Inferior parietal cortex (tissue), 1 donor: ENCODE measurements at regions not wholly inside any gene's neighbourhood (a gene's known extent, or its start where the extent isn't known, plus 50 kb on each side); places are given as distances from the start of the nearest gene placed in this dataset.

Experiments used
- DNase-seq: peaks from one replicate; pipeline ENCODE4 v3.0.0-alpha.2; 2016; ENCODE audit errors: extremely low spot score

DNA sequence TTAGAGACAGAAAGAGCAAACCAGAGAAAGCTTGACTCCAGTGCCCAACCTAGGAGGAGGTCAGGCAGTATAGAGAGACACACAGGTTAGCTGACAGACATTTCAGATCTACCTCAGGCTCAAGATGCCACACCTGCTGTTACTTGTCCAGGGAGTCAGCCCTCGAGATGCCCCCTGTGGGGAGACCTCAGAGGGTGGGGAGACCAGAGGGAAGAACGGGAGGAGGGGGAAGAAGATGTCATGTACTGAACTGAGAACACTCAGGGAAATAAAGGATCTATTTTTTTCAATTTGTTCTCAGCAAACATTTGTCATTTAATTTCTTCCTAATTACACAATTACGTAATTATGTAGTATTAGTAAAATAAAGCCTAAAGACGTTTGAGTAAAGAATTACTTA is 196.3 kb upstream of the CADM1 start:
- DNase-seq = no peak

- DNase-seq = no peak
These were observed 195.5 kb upstream of the CADM1 start for GRCh38 chr11:115699733-115700132.

DNA sequence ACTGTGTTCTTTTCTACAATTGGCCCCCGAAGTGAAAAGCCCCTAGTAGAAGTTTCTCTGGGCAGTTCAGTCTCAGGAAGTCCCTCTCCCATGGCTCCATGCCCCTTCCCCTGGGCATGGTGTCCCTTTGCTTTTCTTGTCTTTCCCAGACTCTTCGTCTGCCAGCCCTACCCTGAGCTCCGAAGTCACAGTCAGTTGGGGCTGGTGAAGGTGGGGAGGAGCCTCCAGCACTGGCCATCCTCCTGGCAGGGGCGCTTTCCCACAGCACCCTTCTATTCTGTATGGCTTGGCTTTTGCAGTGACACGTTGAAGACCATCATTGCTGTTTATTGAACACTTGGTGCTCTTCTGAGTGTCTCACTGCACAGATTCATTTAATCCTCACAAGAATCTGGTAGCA is 195.1 kb upstream of the CADM1 start:
- no peak for DNase-seq

DNA sequence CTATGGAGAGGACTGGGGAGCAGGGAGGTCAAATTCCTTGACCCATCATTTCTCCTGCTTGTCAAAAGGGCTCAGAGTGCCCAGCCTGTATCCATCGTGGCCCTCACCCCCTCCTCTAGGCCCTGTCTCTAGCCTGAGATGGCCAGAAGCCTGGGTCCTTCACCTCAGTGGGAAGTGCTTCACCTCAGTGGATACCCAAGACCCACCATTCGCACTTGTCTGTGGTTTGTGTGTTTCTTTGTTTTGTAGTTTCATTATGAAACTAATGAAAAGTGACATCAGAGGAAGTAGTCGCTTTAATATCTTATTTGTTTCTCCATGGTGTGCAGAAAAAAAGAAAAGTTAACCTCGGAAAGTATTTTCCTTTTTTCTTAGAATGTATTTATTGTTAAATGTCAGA is 194.0 kb upstream of the CADM1 start:
- no peak for DNase-seq

DNA sequence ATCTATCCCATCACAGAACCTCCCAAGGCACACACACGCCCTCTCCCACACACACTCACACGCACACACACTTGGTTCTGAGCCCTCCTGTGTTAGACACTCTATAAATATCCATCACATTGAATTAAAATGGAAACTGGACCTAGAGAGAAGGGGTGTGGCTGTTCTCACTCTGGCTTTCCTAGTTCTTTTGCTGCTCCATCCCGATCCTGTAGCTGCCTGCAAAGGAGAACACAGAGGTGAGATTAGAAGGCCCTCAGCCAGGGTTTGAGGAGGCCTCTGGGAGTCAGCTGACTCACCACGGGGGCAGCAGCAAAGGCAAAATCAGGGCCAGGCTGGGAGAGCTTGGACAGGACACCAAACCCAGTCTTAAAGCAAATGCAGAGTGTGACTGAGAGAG is 192.3 kb upstream of the CADM1 start:
- no peak for DNase-seq

DNA sequence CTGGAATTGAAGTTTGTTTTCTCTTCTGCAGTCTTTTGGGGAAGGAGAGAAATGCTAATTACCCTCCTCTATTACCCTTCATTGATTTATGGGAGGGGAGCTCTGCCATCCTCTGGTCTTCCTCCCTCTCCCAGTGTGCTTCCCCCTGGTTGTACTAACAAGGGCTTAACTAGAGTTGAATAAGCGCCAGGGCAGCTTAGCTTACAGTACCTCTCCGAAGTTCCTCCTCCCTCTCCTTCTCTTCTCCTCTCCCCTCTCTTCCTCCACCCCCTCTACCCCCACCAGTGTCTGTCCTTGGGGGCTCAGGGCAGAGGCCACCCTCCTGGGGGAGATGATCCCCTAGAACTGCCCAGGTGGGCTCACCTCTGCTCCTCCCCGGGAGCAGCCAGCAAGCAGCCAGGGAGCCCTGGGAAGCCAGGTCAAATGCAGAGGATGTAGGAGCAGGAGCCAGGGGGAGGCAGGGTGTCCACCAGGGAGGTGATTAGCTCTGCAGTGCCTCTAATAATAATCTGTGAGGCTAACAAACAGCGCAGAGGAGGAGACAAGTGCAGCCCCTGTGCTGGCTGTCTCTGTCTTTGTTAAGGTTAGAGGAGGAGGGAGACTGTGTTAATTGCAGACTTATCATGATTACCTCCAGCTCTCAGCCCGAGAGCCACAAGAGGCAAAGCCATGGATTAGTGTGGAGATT is 191.6 kb upstream of the CADM1 start:
- no peak for DNase-seq

DNA sequence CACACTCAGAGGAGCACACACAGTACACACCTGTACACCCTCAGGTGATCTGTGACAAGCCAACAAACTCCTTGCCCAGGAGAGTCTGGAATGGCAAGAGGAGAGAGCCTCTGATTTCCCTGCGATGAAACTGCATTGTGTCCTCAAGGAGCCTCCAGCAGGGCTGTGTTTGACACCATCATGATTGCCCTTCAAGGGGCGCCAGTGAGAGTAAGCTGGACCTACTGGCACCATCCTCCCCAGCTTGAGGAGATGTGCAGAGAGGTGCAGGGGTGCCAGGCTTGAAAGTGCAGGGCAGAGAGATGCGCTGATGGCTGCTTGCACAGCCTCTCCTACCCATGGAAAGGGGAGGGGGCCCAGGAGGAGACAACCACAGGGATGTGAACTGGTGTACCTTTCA is 188.8 kb upstream of the CADM1 start:
- no peak for DNase-seq

- no peak for DNase-seq
These were observed 186.8 kb upstream of the CADM1 start for GRCh38 chr11:115691030-115691429.

DNA sequence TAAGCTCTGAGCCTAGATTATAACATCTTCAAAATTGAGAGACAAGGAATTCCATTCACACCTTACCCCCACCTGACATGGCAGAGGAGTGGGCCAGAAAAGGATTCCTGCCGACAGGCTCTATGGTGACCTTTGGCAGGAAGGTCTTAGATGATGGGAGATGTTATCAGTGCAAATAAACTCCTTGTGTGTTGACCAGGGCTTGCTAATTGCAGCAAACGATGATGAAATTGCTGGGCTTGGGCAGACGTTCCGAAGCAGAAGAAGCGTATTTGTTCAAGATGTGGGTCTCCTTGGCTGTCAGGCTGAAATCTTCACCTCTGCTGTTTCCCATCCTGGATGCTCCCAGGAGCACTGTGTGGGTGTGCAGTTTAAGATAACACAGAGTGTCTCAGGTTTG is 183.7 kb upstream of the CADM1 start:
- DNase-seq = no peak

DNA sequence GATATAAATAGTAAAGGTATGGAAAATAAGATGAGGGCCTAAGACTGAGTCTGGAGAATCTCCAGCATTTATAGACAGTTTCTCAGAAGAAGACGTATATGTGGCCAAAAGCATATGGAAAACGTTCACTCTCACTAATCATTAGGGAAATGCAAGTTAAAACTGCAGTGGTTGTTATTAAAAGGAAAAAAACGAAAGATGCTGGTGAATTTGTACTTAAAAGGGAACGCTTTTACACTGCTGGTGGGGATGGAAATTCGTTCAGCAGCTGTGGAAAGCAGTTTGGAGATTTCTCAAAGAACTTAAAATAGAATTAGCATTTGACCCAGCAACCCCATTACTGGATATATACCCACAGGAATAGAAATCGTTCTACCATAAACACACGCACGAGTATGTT is 180.5 kb upstream of the CADM1 start:
- DNase-seq = no peak

- DNase-seq = no peak
These were observed 179.9 kb upstream of the CADM1 start for GRCh38 chr11:115684135-115684534.

- no peak for DNase-seq
These were observed 178.7 kb upstream of the CADM1 start for GRCh38 chr11:115682888-115683287.

- DNase-seq = no peak
These were observed 177.9 kb upstream of the CADM1 start for GRCh38 chr11:115682101-115682500.

DNA sequence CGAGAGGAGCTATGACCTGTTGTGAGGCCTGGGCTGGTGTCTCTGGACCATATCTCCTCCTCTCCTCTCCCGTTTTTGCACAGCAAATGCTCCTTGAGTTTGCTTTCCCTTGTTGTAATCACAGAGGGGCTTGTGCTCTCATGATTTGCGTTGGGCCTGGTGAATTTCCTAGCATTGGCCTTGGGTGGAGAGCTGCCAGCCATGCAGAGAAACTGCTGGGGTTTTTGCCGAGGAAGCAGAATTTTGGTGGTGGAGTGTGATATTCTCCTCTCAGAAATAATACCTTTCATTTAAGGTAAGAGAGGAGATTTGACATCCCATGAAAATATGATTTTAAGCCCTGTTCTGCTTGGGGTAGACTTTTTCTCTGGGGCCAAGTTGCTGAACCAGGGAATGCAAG is 175.7 kb upstream of the CADM1 start:
- no peak for DNase-seq

DNA sequence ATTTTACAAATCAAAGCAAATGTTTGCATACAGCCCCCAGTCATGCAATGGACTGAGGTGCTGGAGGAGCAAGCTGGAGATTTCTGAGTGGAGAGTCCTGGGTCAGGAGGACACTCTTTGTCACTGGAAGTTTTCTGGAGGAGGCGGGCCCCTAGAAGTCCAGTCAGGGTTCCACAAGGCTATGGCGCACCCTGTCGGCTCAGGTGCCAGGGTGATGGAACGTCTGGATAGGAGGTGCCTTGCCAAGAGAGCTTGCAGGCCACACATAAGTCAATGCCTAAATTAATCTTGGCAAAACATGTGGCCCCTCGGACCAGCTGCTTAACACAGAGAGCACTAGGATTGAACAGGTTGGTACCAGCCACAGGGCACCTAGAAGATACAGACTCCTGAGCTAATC is 174.7 kb upstream of the CADM1 start:
- no peak for DNase-seq

- DNase-seq = no peak
These were observed 173.0 kb upstream of the CADM1 start for GRCh38 chr11:115677190-115677589.

- no peak for DNase-seq
These were observed 172.6 kb upstream of the CADM1 start for GRCh38 chr11:115676768-115677167.

- DNase-seq = no peak
These were observed 172.0 kb upstream of the CADM1 start for GRCh38 chr11:115676206-115676605.

- DNase-seq = no peak
These were observed 170.8 kb upstream of the CADM1 start for GRCh38 chr11:115674937-115675544.

DNA sequence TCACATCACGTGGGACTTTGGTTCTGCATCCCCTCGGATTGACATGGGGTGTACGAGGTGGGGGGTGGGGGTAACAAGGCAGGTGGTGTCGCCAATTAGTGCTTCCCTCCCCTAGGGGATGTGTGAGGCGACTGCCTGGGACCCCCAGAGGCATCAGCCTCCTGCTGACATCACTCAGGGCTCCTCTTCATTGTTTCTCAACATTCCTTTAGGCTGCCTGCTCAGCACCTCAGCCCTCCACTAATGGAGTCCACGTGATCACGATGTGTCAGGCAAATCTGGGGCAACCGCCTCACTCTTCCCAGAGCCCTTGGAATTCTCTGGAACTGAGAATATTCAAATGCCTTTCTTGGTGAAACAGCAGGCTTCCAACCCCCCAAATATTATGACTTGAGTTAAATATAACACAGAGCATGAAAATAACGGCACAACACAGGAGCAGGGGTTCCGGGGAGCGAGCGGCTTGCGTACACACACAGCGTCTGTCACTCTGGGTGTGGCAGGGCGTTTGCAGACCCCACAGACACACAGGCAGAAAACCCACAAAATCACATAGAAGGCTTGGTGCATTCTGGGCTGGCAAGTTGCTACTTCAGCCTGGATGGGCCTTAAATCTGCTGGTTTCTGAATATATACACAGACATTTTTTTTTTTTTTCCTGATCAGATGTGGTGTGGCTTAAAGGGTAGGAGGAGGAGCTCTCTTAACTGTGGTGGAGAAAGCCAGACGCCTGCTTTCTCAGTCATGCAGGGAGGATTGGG is 170.1 kb upstream of the CADM1 start:
- no peak for DNase-seq

- no peak for DNase-seq
These were observed 169.5 kb upstream of the CADM1 start for GRCh38 chr11:115673720-115674119.

DNA sequence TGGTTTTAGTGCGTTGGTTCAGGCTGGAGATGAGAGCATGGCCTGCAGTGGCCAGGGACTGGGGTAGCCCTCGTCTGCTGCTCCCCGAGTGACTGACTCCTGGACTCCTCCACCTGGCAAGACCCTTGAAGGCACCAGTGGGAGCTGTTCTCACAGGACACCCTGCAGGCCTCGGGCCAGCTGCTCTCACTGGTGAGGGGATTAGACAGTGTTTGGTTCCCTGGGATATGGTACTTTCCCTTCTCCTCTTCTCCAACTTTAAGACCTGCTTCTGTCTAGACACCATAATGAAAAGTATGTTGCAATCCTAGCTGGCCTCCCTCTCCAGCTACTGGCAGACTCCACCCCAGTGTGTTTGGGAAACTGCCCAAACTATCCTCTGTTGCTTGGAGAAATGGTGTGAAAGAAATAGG is 168.8 kb upstream of the CADM1 start:
- DNase-seq = peak; percentile 10

DNA sequence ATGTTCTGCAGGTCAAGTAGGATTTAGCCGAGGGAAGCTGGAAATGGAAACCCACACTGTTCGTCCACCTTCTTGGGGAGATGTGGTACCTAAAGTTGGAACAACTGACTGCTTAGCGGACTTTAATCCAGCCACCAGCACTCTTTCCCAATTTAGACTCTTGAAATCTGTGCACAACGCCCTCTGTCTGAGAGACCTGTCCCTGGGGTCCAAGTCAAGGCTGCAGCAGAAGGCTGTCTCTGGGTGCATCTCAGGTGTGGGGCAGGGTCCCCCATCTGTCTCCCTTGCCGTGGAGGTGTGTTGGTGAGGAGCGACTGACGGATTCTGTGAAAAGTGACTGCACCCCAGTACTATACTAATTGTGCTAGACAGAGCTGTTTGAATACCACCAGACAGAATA is 168.2 kb upstream of the CADM1 start:
- no peak for DNase-seq
